Epithelial cell of prostate (primary cell): ENCODE measurements at regions not wholly inside any gene's neighbourhood (a gene's known extent, or its start where the extent isn't known, plus 50 kb on each side); places are given as distances from the start of the nearest gene placed in this dataset.

Experiments used
- DNase-seq: peaks from one replicate; pipeline ENCODE4 v3.0.0-alpha.2; 2011; ENCODE audit warnings: low read depth, low spot score
- H3K27ac ChIP-seq: fragments of 450-650 bp; 2 replicates; pipeline ENCODE4 v1.5.1; 2017; ENCODE audit warnings: mild to moderate bottlenecking

DNA sequence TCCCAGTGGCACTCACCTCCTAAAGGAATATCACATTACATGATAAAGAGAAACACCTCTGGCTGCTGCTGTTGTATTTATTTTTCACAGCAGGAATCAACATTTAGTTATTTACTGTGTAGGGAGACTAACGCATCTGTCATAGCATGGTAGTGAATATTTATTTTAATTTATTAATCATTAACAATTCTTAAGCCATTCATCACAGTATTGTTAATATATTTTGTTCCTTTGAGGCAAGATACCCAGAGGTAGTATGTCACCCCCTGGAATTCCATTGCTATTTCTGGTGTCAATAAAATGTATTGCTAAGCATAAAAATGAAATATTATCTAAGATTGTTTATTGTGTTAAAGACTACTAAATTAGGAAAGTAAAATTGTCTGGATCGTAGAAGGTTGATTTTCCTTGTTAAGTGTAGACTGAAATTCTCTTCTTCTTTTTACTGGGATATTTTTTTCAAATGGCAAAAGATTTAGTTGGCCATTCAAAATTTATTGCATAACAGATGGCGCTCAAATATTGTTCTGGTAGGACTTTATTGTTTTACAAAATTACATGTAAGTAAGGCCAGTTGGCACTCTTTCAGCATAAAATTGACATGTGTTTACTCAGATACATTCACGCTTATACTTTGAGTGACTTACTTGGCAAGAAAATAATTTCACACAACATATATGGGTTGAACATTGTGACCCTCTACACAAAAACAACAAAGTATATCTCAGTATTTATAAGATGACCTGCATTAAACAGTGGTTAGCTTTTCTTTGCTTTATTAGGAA lies 1358.7 kb upstream of the SORCS1 start:
- H3K27ac ChIP-seq, result no peak overlapping the region
- DNase-seq, result no peak

DNA sequence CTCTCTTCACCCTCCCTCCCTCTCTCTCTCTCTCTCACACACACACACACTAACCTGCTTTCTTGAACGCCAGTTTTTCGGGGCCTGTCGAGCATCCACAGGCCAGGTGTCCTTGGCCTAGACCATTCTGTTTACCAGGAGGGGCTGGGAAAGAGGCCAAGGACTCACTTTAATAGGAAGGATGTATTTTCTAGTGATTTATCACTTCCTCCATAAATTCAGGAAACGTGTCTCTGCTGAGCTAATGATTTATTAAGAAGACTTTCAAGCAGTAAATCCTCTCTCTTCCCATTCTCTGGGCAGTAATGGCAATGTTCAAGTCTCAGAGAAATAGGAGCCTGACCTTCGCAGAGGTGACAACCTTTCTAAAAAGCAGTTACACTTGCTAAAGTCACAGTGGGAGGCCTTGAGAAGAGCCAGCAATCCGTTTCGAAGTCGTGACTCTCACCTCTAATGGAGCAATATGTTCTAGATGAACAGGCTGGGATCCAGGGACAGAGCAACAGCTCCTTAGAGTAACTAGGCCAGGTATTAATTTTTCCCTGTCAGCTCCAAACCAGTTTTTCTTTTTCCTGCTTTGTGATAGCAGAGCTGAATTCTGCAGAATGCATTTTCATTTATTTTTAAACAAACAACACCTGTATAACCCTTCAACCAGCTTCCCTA lies 1357.5 kb upstream of the SORCS1 start:
- DNase-seq, result no peak
- H3K27ac ChIP-seq, result no peak overlapping the region

DNA sequence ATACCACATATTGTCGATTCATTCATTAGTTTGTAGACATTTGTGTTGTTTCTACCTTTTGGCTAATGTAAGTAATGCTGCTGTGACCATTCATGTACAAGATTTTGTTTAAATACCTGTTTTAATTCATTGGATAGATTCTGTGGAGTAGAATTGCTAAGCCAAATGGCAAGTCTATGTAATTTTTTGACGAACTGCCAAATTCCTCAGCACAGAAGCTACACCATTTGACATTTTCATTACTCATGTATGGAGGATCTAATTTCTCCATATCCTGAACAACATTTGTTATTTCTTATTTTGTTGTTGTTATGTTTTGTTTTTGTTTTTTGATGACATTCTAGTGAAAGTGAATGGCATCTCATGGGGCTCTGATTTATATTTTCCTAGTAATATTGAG lies 1351.3 kb upstream of the SORCS1 start:
- DNase-seq, result no peak
- H3K27ac ChIP-seq, result no peak overlapping the region

DNA sequence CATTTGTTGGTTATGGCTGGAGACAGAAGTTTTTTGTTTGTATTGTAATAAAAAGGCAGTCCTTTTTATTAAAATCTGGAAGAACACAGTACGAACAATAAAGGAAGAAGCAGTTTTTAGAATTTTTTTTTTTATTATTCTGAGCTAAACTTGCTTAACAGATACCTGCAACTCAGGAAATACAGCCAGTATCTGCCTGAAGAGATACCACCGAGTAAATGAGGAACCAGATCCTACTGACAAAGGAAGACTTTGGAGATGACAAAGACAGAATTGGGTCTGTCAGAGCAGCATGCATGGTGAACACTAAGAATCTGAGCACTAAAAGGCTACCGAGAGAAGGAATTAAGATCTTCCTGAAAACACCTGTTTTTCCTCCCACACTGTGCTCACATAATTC lies 1335.9 kb upstream of the SORCS1 start:
- H3K27ac ChIP-seq, result no peak overlapping the region
- no peak for DNase-seq

DNA sequence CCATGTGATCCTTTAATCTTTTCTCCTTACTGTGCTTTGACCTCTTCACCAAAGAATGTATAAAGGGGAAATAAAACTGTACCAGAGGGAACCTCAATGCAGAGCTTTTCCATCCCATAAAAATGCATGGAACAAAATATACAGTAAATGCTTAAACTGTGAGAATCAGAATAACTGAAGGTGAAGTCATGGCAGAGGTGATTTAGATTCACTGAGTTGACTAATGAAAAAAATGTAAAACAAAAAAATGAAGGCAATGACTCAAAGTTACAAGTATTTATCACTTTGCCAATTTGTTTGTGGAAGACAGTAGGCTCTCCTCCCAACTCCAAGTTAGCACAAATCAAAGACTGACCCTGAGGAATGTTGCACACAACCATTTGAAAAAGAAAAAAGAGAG lies 1331.6 kb upstream of the SORCS1 start:
- no peak for DNase-seq
- no peak overlapping the region for H3K27ac ChIP-seq

DNA sequence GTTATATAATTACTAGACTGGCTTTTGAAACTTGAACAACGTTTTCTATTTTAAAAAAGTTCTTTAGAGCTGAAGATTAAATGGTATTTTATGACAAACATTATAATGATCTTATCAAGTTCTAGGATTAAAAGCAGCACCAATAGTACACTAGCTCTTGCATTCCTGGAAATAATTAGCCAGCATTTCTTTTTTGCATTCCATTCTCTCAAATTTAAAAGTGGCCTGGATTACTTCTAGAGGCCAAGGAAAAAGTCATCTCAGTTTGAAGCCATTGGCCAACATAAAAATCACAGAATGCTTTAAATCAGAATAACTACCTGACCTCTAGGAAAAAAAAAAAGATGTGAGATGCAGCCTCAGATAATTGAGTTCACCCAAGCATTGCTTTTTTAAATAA lies 1326.4 kb upstream of the SORCS1 start:
- no peak overlapping the region for H3K27ac ChIP-seq
- DNase-seq, result no peak

DNA sequence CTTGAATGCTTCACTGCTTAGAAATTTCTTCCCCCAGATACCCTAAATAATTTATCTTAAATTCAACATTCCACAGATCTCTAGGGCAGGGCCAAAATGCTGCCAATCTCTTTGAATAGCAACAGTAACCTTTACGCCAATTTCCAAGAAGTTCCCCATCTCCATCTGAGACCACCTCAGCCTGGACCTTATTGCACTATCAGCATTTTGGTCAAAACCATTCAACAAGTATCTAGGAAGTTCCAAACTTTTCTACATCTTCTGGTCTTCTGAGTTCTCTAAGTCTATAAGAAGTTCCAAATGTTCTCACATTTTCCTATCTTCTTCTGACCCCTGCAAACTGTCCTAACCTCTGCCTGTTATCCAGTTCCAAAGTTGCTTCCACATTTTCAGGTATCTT lies 1306.9 kb upstream of the SORCS1 start:
- no peak overlapping the region for H3K27ac ChIP-seq
- no peak for DNase-seq

DNA sequence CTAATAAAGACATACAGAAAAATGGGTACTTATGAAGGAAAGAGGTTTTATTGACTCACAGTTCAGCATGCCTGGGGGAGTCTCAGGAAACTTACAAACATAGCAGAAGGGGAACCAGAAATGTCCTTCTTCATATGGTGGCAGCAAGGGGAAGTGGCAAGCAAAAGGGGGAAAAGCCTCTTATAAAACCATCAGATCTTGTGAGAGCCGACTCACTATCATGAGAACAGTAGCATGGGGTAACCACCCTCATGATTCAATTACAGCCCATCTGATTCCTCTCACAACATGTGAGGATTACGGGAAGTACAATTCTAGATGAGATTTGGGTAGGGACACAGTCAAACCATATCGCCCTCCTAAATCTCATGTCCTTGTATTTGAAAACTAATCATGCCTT lies 1305.4 kb upstream of the SORCS1 start:
- no peak overlapping the region for H3K27ac ChIP-seq
- DNase-seq, result no peak

DNA sequence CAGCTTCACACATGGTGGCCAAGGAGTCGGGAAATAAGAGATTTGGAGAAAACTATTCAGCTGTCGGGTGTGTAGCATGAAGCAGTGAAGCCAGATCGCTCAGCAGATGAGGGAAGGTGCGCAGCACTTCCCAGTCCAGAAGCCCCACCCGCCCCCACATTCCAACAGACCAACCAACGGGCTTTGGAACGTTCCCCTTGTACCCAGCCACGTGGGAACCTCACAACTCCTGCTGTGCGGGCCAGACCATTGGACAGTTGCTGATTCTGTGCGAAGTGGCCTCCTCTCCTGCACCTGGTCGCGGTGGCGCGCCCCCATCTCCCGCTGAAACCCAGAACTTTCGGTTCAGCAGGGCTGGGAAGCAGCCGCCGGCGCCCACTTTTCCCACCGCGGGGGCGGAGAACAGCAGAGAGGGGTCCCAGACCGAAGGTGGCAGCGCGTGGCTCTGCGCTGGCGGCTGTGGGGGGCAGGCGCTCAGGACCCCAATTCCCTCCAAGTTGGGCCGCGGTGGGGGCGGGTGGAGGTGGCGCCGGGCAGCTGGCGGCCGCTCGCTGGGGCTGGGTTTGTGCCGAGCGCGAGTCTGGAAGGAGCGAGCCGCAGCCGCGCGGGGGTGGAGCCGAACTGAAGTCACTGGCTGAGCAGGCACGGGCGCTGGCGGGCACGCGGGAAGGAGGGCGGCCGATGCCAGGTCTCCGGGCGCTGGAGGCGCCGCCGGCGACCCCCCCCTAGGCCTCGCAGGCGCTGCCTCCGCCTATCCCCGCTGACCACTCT lies 1301.5 kb upstream of the SORCS1 start:
- no peak overlapping the region for H3K27ac ChIP-seq
- no peak for DNase-seq

DNA sequence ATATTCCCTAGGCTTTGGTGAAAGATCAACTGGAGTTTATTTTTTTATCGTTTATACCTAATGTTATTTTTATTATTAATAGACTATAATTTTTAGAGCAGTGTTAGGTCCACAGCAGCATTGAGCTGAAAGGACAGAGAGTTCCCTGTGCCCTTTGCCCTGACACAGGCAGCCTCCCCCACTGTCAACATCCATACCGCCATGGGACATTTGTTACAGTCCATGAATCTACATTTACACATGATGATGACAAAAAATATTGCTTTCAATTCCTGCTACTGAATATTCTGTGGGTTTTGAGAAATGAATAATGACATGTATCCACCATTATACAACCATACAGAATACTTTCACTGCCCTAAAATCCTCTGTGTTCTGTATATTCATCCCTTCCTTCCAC lies 1297.5 kb upstream of the SORCS1 start:
- no peak for DNase-seq
- H3K27ac ChIP-seq, result no peak overlapping the region

DNA sequence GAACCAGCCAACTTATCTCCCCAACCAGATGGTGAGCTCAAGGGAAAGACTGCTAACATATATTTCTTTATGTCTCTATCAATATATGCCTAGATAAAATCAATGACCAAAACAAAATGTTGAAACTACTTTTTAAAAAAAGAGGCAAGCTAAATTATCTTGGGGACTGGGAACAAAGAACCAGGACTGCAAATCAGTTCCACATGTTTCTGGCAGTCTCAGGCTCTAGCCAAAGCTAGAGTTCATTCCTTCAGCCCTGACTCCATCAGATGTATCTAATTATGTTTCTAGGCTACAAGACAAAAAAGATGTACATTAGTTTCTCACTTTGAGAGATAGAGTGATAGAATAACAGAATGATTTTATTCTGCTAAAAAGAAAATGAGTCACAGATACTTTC lies 1290.3 kb upstream of the SORCS1 start:
- no peak for DNase-seq
- no peak overlapping the region for H3K27ac ChIP-seq

DNA sequence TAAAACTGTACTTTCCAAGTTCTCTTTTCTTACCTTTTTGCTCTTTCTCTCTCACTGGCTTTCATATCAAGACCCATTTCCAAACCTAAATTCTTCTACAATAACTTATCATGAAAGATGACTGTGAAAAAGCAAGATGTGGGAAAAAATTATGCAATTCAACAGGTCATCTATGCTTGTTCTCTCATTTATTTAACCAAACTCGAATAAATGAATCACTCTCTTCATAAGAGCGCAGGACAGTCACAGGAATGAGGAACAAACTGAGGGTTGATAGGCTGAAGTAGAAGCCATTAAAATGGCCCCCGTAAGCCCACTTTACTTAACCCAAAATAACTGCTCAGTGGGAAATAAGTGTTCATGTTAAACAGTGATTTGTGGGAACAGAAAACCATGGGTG lies 1289.7 kb upstream of the SORCS1 start:
- no peak for DNase-seq
- H3K27ac ChIP-seq, result no peak overlapping the region

DNA sequence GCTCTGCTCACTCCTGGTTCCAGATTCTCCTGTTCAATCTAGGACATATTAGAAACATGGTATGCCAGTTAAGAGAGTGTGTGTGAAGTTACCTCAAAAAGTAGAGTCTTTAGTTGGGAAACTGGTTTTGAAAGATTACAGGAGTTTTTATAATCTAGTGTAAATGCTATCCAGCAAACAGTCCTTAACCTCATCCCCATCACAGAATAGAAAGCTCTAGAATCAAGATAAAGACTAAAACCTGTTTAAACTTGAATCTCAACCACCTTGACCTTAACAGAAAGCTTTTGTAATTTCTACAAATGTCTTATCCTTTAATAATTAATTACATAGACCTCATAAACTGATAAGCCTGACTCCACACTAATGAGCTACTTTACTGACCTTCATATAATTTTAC lies 1288.7 kb upstream of the SORCS1 start:
- no peak for DNase-seq

DNA sequence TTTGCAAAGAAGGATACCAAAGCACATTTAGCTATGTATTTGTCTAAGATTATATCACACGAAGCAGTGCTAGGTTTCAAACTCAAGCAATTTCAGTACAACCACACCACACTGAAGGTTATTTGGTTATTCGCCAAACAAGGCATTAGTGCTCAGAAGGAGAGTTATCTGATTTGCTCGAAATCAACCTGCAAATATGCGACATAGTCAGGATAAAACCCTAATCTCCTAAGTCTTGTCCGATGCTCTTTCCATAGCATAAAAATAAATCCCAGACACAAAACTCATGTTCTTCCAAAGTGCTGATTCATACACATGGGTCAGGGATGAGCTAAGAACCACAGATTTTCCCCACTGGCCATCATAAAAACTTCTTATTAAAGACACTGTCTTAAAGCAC lies 1288.0 kb upstream of the SORCS1 start:
- DNase-seq, result no peak
- no peak overlapping the region for H3K27ac ChIP-seq

More for the DNA sequence above, 1288.7 kb upstream of the SORCS1 start:
- no peak overlapping the region for H3K27ac ChIP-seq

DNA sequence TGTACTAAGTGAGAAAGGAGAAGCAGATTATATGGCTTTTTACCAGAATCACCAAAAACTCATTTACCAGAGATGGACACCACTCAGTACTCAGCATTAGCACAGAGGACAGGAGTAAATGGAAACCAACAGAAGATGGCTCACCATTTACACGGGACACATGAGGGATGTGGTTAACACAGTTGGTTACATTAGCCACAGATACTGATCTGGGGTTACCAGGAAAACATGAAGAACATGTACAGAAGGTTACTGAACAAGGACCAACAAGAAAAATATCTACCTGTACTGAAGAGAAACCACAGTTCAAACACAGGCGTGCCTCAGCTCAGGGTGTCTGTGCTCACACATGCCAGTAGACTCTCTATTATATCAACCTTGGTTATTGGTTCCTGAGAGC lies 1285.8 kb upstream of the SORCS1 start:
- peak; percentile 79 for DNase-seq
- H3K27ac ChIP-seq, result no peak overlapping the region

DNA sequence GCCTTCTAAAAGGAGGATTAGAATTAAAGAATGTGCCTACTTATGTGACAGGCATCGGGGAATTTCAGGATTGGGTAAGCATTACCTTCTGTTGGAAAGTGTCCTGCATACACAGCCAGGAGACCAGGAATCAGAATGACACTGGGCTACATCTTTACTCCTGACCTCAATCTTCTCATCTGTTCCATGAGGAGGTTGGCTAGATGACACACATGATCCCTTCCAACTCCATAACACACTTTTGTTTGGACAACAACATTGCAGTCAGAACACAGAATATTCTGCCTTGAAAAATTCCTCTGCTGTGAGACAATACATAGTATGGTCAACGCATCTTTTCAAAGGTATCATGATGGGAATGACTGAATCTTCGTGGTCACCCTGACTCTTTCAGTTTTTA lies 1281.2 kb upstream of the SORCS1 start:
- DNase-seq, result no peak
- no peak overlapping the region for H3K27ac ChIP-seq

DNA sequence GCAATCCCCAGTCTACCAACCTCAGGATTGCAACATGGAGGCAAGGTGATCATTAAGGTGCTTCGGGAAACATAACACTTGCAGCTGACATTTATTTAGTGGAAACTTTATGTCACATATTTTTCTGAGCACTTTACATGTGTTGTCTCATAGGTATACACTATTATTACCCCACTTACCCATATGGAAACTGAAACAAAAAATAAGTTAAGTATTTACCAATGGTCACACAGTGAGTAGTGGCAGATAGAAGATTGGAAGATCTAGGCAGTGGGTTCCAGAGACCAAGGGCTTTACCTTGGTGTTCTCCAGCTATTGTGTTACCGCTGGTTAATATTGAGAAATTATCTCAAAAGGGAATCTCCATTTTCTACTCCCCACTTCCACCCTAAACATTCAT lies 1279.1 kb upstream of the SORCS1 start:
- no peak for DNase-seq
- H3K27ac ChIP-seq, result no peak overlapping the region

DNA sequence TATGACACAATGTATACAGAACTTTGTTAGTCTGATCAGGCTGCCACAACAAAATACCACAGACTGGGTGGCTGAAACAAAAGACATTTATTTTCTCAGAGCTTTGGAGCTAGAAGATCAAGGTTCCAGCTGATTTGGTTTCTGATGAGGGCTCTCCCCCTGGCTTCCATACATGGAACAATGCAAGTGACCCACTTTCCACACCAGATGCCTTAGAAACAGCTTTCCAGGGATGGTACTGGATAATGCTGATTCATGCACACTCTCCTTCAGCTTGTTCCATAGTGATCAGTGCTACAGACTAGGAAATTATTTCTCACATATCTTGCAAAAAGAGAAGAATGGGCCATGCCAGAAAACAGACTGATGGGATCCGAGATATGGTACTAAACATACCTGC lies 1274.9 kb upstream of the SORCS1 start:
- DNase-seq, result no peak
- no peak overlapping the region for H3K27ac ChIP-seq

DNA sequence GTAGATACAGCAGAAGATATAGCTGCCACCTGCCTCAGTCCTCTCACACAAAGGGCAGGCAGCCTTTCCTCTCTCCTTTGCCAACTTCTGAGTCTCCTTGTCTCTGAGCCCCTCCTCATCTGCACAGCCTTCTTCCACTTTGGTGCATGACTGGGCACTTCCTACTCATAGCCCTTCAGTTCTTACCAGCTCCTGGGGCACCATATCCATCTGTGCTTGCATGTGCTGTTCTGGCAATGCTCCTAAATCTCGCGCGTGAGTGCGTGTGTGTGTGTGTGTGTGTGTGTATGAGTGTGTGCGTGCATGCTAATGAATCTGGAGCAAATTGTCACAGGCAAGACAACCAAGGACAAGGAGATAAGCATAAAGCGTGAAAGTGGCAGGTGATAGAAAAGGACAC lies 1271.6 kb upstream of the SORCS1 start:
- DNase-seq, result no peak
- no peak overlapping the region for H3K27ac ChIP-seq

DNA sequence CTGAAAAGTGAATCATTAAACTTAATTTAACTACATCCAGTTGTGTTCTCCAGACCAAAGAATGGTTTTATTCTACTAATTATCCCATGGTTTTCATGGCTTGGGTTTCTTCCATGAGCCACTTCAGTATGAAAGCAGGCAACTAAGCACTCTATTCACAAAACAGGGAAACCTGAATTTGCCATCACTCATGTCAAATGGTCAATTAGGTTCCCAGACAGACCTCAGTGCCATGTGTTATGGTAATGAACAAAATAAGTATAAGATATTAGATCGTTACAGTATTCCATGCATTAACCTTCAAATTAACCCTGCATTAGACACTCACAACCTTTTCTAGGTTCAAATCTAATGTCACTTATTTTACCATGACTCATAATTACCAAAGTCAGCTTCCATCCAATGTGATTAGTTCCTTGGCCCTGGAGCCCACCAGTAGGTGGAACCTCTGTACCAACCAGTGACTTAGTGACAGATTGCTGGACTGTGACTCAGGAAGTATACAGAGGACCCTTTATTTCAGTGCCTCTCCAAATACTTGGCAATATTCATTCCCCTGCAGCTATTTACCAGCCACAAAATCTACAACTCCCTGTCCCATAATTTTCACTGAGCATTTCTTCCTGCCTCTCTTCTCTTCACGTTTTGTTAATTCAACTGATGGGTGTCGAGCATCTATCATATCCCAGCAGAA lies 1270.2 kb upstream of the SORCS1 start:
- no peak for DNase-seq
- H3K27ac ChIP-seq, result no peak overlapping the region

DNA sequence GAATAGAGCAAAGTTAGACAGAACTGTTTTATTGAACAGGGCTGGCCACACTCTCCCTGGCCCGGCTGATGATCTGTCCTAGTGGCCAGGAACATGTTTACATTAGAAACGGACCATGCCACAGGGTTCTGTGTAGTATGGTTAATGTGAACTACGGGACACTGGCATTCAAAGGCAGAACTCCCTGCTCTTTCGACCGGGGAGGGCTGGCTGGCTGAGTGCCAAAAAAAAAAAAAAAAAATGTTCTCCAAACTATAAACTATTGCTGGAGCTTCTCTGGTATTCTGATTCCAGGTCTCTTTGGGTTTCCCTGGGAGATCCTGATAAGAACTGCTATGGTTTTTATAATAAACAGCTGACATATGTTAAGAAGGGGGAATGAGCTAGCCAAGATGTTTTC lies 1262.6 kb upstream of the SORCS1 start:
- DNase-seq, result no peak
- H3K27ac ChIP-seq, result no peak overlapping the region
